Upper lobe of left lung (tissue), 6 donors: ENCODE measurements at regions not wholly inside any gene's neighbourhood (a gene's known extent, or its start where the extent isn't known, plus 50 kb on each side); places are given as distances from the start of the nearest gene placed in this dataset.

Experiments
- ATAC-seq, 2 donors: fragments of 200-7000 bp; cut with Tn5 transposase; one replicate each; pipeline ENCODE4 v1.9.1; 2022; ENCODE audit warnings: mild to moderate bottlenecking in 2 of 2, moderate library complexity in 2 of 2; ENCODE audit not compliant: low FRiP score in 2 of 2
- DNase-seq, 2 donors: peaks; one replicate each; pipeline ENCODE4 v3.0.0-alpha.2; 2019 to 2020
- H3K27ac ChIP-seq, 4 donors: fragments of 200-600 bp; sonication (generic); one replicate each; pipeline ENCODE4 v1.5.1; 2016 to 2019
- H3K27me3 ChIP-seq, 4 donors: fragments of 200-600 bp; sonication (generic); one replicate each; pipeline ENCODE4 v1.5.1; 2017 to 2019
- H3K36me3 ChIP-seq, 4 donors: fragments of 200-600 bp; sonication (generic); one replicate each; pipeline ENCODE4 v1.5.1; 2016 to 2019
- H3K4me1 ChIP-seq, 4 donors: fragments of 200-600 bp; sonication (generic); one replicate each; pipeline ENCODE4 v1.5.1; 2018 to 2019
- H3K4me3 ChIP-seq, 4 donors: fragments of 200-600 bp; sonication (generic); one replicate each; pipeline ENCODE4 v1.5.1; 2017 to 2019; ENCODE audit warnings: mild to moderate bottlenecking in 2 of 4, moderate library complexity in 1 of 4
- H3K9me3 ChIP-seq, 4 donors: fragments of 200-600 bp; sonication (generic); one replicate each; pipeline ENCODE4 v1.5.1; 2018 to 2019
- CTCF ChIP-seq, 6 experiments: fragments of 450-650 bp in 4 of 6; fragments of 200-600 bp in 2 of 6; sonication (generic) in 2 of 6; IDR thresholded peaks; one replicate each; pipeline ENCODE4 v1.5.1; 2016 to 2019; ENCODE audit warnings: antibody characterized with exemption in 6 of 6
- EP300 ChIP-seq, 4 donors: sonication (generic); formaldehyde crosslinking; IDR thresholded peaks; one replicate each; pipeline ENCODE4 v1.5.1; 2017; ENCODE audit warnings: antibody characterized with exemption in 4 of 4, control low read depth in 2 of 4
- POLR2A ChIP-seq, 4 donors: fragments of 450-650 bp; IDR thresholded peaks; one replicate each; pipeline ENCODE4 v1.5.1; 2016 to 2017; ENCODE audit warnings: antibody characterized with exemption in 4 of 4, mild to moderate bottlenecking in 2 of 4
- POLR2AphosphoS5 ChIP-seq, 2 donors: sonication (generic); formaldehyde crosslinking; IDR thresholded peaks; one replicate each; pipeline ENCODE4 v1.5.1; 2017; ENCODE audit warnings: antibody characterized with exemption in 2 of 2
- WGBS, 2 donors: methylation state at CpG; one replicate each; pipeline ENCODE4 v1.1.5; 2017 to 2018; 5-methylcytosine and 5-hydroxymethylcytosine counted together
- donor health status: DM: no; HTN: no; CAD: no; lungs with moderate emphysema.
- donor health status: DM: no; HTN: yes; CAD: no; lungs with severe emphysema.

- TF ChIP-seq CTCF (IDR thresholded peaks at IDR 0.05) (no peak), POLR2A (IDR thresholded peaks at IDR 0.05) (no peak), POLR2AphosphoS5 (IDR thresholded peaks at IDR 0.05) (no peak), EP300 (IDR thresholded peaks at IDR 0.05) (no peak)
- Histone ChIP-seq H3K4me1 (no peaks in the 10 kb centered on the region), H3K27me3 (no peaks in the 10 kb centered on the region), H3K27ac (no peak overlapping the region), H3K4me3 (no peak overlapping the region), H3K36me3 (no peaks in the 10 kb centered on the region), H3K9me3 (peaks cover 0 to 5% (median 0%) of the 10 kb centered on the region in 4 donors)
- 32 to 71% methylated on average over 4 of the region's 4 CpGs for WGBS, 2 donors
- DNase-seq (no peak), ATAC-seq (no peak)
Measured at GRCh38 chr9:92181296-92181695, 66.1 kb upstream of the SPTLC1 start.

GRCh38 chr9:92180669-92181181, 65.5 kb upstream of the SPTLC1 start:
- WGBS, 2 donors, result 57 to 71% methylated on average over 7 of the region's 7 CpGs
- peak in 1 of 2 donors; percentile 57 for ATAC-seq

GRCh38 chr9:92180002-92180400, 64.8 kb upstream of the SPTLC1 start:
- Histone ChIP-seq H3K27ac (no peak overlapping the region), H3K4me3 (no peak overlapping the region), H3K27me3 (no peaks in the 10 kb centered on the region), H3K9me3 (peaks cover 0 to 5% (median 0%) of the 10 kb centered on the region in 4 donors), H3K4me1 (no peaks in the 10 kb centered on the region), H3K36me3 (no peaks in the 10 kb centered on the region)
- 86 to 90% methylated on average over 3 of the region's 3 CpGs for WGBS, 2 donors
- DNase-seq, result no peak
- TF ChIP-seq CTCF (IDR thresholded peaks at IDR 0.05) (no peak), EP300 (IDR thresholded peaks at IDR 0.05) (no peak), POLR2A (IDR thresholded peaks at IDR 0.05) (no peak), POLR2AphosphoS5 (IDR thresholded peaks at IDR 0.05) (no peak)
- no peak for ATAC-seq

More at GRCh38 chr9:92180669-92181181, 65.5 kb upstream of the SPTLC1 start:
- Histone ChIP-seq H3K27me3 (no peaks in the 10 kb centered on the region), H3K9me3 (peaks cover 0 to 5% (median 0%) of the 10 kb centered on the region in 4 donors), H3K27ac (no peak overlapping the region), H3K4me1 (no peaks in the 10 kb centered on the region), H3K36me3 (no peaks in the 10 kb centered on the region), H3K4me3 (no peak overlapping the region)
- TF ChIP-seq CTCF (IDR thresholded peaks at IDR 0.05), result no peak
- no peak for TF ChIP-seq EP300 (IDR thresholded peaks at IDR 0.05)
- no peak for TF ChIP-seq POLR2AphosphoS5 (IDR thresholded peaks at IDR 0.05)
- TF ChIP-seq POLR2A (IDR thresholded peaks at IDR 0.05), result no peak
- no peak for DNase-seq

- Histone ChIP-seq H3K9me3 (peaks cover 0 to 5% (median 0%) of the 10 kb centered on the region in 4 donors), H3K27me3 (no peaks in the 10 kb centered on the region), H3K4me1 (no peaks in the 10 kb centered on the region), H3K27ac (no peak overlapping the region), H3K4me3 (no peak overlapping the region), H3K36me3 (no peaks in the 10 kb centered on the region)
- DNase-seq (no peak), ATAC-seq (no peak)
- 89 to 90% methylated on average over 10 to 11 of the region's 11 CpGs for WGBS, 2 donors
- TF ChIP-seq CTCF (IDR thresholded peaks at IDR 0.05) (no peak), POLR2A (IDR thresholded peaks at IDR 0.05) (no peak), EP300 (IDR thresholded peaks at IDR 0.05) (no peak), POLR2AphosphoS5 (IDR thresholded peaks at IDR 0.05) (no peak)
Measured at GRCh38 chr9:92179286-92180001, 64.2 kb upstream of the SPTLC1 start.

GRCh38 chr9:92177591-92177990, 62.4 kb upstream of the SPTLC1 start:
- Histone ChIP-seq H3K4me1 (no peaks in the 10 kb centered on the region), H3K4me3 (no peak overlapping the region), H3K27ac (no peak overlapping the region), H3K36me3 (no peaks in the 10 kb centered on the region), H3K9me3 (peaks cover 0 to 11% (median 1%) of the 10 kb centered on the region in 4 donors), H3K27me3 (no peaks in the 10 kb centered on the region)
- TF ChIP-seq CTCF (IDR thresholded peaks at IDR 0.05), result no peak
- TF ChIP-seq POLR2AphosphoS5 (IDR thresholded peaks at IDR 0.05), result no peak
- TF ChIP-seq POLR2A (IDR thresholded peaks at IDR 0.05), result no peak
- ATAC-seq (no peak), DNase-seq (no peak)
- 85 to 88% methylated on average over 5 of the region's 5 CpGs for whole genome bisulfite sequencing, 2 donors
